ENCODE measurements at regions not wholly inside any gene's neighbourhood (a gene's known extent, or its start where the extent isn't known, plus 50 kb on each side); places are given as distances from the start of the nearest gene placed in this dataset.

GRCh38 chr1:22292011-22292788, 149.3 kb upstream of the WNT4 start:
- no peaks in the 10 kb centered on the region for H3K27me3 ChIP-seq (ENCODE audit: low read length)
- H3K4me1 ChIP-seq (ENCODE audit: low read length), result no peaks in the 10 kb centered on the region
- H3K9me2 ChIP-seq (replicated peaks; ENCODE audit: insufficient read depth, low read length), result no peaks in the 10 kb centered on the region
- DNase-seq, result no peak
- no peak overlapping the region for H3K4me2 ChIP-seq (ENCODE audit: low read depth, low read length, poor library complexity, severe bottlenecking)
- no peaks in the 10 kb centered on the region for H3K9me3 ChIP-seq (ENCODE audit: low read length)
- H3K9ac ChIP-seq (ENCODE audit: low read length), result no peak overlapping the region
- no peak overlapping the region for H3K4me3 ChIP-seq (ENCODE audit: low read length)
- H2AFZ ChIP-seq (ENCODE audit: low read length), result no peak overlapping the region
- H3K27ac ChIP-seq (ENCODE audit: low read length), result no peak overlapping the region
- no peaks in the 10 kb centered on the region for H4K20me1 ChIP-seq (ENCODE audit: insufficient read depth, low read depth, low read length)
- H3K79me2 ChIP-seq (ENCODE audit: low read length), result no peaks in the 10 kb centered on the region
- no peaks in the 10 kb centered on the region for H3K36me3 ChIP-seq (ENCODE audit: insufficient read depth, low read length)

DNA sequence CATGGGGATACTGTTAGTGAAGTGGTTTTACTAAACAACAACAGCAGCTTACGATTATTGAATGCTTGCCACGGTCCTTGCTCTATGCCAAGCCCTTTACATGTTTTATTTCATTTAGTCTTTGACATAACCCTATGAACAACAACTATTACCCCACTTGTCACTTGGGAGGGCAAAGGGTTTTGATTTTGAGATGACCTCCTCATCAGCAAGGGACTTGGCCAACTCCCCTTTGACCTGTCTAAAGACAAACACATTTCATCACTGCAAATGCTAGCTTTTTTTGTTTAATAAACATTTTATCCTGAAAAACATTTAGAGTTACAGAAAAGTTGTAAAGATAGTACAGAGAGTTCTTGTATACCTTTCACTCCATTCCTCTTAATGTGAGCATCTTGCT, 152.5 kb upstream of the WNT4 start:
- no peaks in the 10 kb centered on the region for H3K36me3 ChIP-seq (ENCODE audit: insufficient read depth, low read length)
- H3K79me2 ChIP-seq (ENCODE audit: low read length), result no peaks in the 10 kb centered on the region
- no peak overlapping the region for H3K27ac ChIP-seq (ENCODE audit: low read length)
- no peak overlapping the region for H2AFZ ChIP-seq (ENCODE audit: low read length)
- H3K9me2 ChIP-seq (replicated peaks; ENCODE audit: insufficient read depth, low read length), result no peaks in the 10 kb centered on the region
- H4K20me1 ChIP-seq (ENCODE audit: insufficient read depth, low read depth, low read length), result no peaks in the 10 kb centered on the region
- H3K4me1 ChIP-seq (ENCODE audit: low read length), result no peaks in the 10 kb centered on the region
- H3K4me2 ChIP-seq (ENCODE audit: low read depth, low read length, poor library complexity, severe bottlenecking), result no peak overlapping the region
- H3K27me3 ChIP-seq (ENCODE audit: low read length), result no peaks in the 10 kb centered on the region
- no peak for DNase-seq
- no peak overlapping the region for H3K9ac ChIP-seq (ENCODE audit: low read length)
- H3K4me3 ChIP-seq (ENCODE audit: low read length), result no peak overlapping the region
- H3K9me3 ChIP-seq (ENCODE audit: low read length), result no peaks in the 10 kb centered on the region

- no peaks in the 10 kb centered on the region for H3K79me2 ChIP-seq (ENCODE audit: low read length)
- H2AFZ ChIP-seq (ENCODE audit: low read length), result no peak overlapping the region
- no peaks in the 10 kb centered on the region for H4K20me1 ChIP-seq (ENCODE audit: insufficient read depth, low read depth, low read length)
- H3K36me3 ChIP-seq (ENCODE audit: insufficient read depth, low read length), result no peaks in the 10 kb centered on the region
- H3K4me3 ChIP-seq (ENCODE audit: low read length), result no peak overlapping the region
- H3K27me3 ChIP-seq (ENCODE audit: low read length), result no peaks in the 10 kb centered on the region
- no peak overlapping the region for H3K9ac ChIP-seq (ENCODE audit: low read length)
- no peaks in the 10 kb centered on the region for H3K4me1 ChIP-seq (ENCODE audit: low read length)
- H3K27ac ChIP-seq (ENCODE audit: low read length), result no peak overlapping the region
- no peaks in the 10 kb centered on the region for H3K9me3 ChIP-seq (ENCODE audit: low read length)
- no peaks in the 10 kb centered on the region for H3K9me2 ChIP-seq (replicated peaks; ENCODE audit: insufficient read depth, low read length)
- no peak for DNase-seq
- no peak overlapping the region for H3K4me2 ChIP-seq (ENCODE audit: low read depth, low read length, poor library complexity, severe bottlenecking)
These were observed 153.0 kb upstream of the WNT4 start for GRCh38 chr1:22295856-22296255.

DNA sequence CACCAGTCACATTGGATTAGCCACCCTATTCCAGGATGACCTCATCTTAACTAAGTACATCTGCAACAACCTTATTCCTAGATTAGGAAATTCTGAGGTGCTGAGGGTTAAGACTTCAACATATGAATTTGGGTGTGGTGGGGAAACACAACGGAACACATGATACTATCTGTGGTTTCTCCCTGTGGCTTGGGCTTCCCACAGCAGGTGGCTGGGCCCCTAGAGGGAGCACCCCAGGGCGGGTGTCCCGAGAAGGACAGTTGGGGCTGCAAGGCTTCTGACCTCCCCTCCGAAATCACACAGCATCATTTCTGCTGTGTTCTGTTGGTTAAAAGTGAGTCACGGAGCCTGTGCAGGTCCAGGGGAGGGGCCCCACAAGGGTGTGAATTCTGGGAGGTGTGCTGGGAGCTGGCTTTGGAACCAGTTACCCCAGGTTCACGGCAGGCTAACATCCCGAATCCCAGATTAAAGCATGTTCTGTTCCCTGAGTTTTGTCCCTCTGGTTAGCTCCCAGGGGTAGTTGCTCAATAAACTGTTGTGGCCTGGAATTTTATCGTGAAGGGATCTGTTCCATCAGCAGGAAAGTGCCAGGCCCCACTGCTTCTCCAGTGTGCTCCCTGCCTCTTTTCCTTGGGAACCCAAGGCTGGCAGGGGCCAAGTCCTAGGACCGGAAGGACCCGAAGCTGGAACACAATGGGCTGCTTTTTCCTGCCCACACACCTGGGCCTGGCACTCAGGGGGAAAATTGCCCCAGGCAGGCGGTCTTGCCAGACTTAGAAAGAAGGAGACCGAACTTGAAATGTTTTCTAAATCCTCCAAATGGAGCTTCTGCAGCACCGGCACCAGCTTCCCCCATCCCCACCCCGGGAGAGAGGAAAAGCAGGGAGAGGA, 154.0 kb upstream of the WNT4 start:
- Histone ChIP-seq H3K4me2 (ENCODE audit: low read depth, low read length, poor library complexity, severe bottlenecking) (no peak overlapping the region), H3K27ac (ENCODE audit: low read length) (no peak overlapping the region), H3K4me3 (ENCODE audit: low read length) (no peak overlapping the region), H2AFZ (ENCODE audit: low read length) (no peak overlapping the region), H3K9ac (ENCODE audit: low read length) (no peak overlapping the region), H3K9me3 (ENCODE audit: low read length) (no peaks in the 10 kb centered on the region), H3K36me3 (ENCODE audit: insufficient read depth, low read length) (no peaks in the 10 kb centered on the region), H3K79me2 (ENCODE audit: low read length) (no peaks in the 10 kb centered on the region), H3K27me3 (ENCODE audit: low read length) (no peaks in the 10 kb centered on the region), H3K4me1 (ENCODE audit: low read length) (no peaks in the 10 kb centered on the region), H4K20me1 (ENCODE audit: insufficient read depth, low read depth, low read length) (no peaks in the 10 kb centered on the region), H3K9me2 (replicated peaks; ENCODE audit: insufficient read depth, low read length) (no peaks in the 10 kb centered on the region)
- DNase-seq, result no peak

- H3K27me3 ChIP-seq (ENCODE audit: low read length), result no peaks in the 10 kb centered on the region
- no peaks in the 10 kb centered on the region for H3K36me3 ChIP-seq (ENCODE audit: insufficient read depth, low read length)
- no peak overlapping the region for H3K4me2 ChIP-seq (ENCODE audit: low read depth, low read length, poor library complexity, severe bottlenecking)
- no peak overlapping the region for H3K27ac ChIP-seq (ENCODE audit: low read length)
- H2AFZ ChIP-seq (ENCODE audit: low read length), result no peak overlapping the region
- no peaks in the 10 kb centered on the region for H4K20me1 ChIP-seq (ENCODE audit: insufficient read depth, low read depth, low read length)
- no peaks in the 10 kb centered on the region for H3K9me2 ChIP-seq (replicated peaks; ENCODE audit: insufficient read depth, low read length)
- DNase-seq, result no peak
- no peaks in the 10 kb centered on the region for H3K4me1 ChIP-seq (ENCODE audit: low read length)
- H3K9me3 ChIP-seq (ENCODE audit: low read length), result no peaks in the 10 kb centered on the region
- H3K79me2 ChIP-seq (ENCODE audit: low read length), result no peaks in the 10 kb centered on the region
- H3K4me3 ChIP-seq (ENCODE audit: low read length), result no peak overlapping the region
- H3K9ac ChIP-seq (ENCODE audit: low read length), result no peak overlapping the region
These were observed 153.7 kb upstream of the ZBTB40 start for GRCh38 chr1:22297999-22298398.

DNA sequence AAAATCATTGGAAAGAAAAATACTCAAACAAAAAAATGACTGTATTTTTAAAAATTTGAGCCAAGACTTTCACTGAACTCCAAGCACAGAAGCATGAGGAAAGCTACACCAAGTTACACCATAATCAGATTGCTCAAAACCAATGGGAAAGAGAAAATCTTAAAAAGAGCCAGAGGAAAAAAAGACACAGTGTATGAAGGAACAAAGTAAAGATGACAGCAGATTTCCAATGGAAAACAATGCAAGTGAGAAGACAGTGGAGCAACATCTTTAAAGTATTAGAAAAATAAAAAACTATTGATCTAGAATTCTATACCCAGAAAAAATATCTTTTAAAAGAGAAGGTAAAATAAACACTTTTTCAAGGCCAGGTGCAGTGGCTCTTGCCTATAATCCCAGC, 147.8 kb upstream of the ZBTB40 start:
- no peaks in the 10 kb centered on the region for H3K27me3 ChIP-seq (ENCODE audit: low read length)
- H3K27ac ChIP-seq (ENCODE audit: low read length), result no peak overlapping the region
- H3K9me2 ChIP-seq (replicated peaks; ENCODE audit: insufficient read depth, low read length), result no peaks in the 10 kb centered on the region

GRCh38 chr1:22309572-22309971, 142.1 kb upstream of the ZBTB40 start:
- H3K79me2 ChIP-seq (ENCODE audit: low read length), result no peaks in the 10 kb centered on the region
- H3K36me3 ChIP-seq (ENCODE audit: insufficient read depth, low read length), result no peaks in the 10 kb centered on the region
- no peak overlapping the region for H3K9ac ChIP-seq (ENCODE audit: low read length)
- H3K9me2 ChIP-seq (replicated peaks; ENCODE audit: insufficient read depth, low read length), result no peaks in the 10 kb centered on the region
- no peaks in the 10 kb centered on the region for H3K4me1 ChIP-seq (ENCODE audit: low read length)
- DNase-seq, result no peak
- H4K20me1 ChIP-seq (ENCODE audit: insufficient read depth, low read depth, low read length), result no peaks in the 10 kb centered on the region
- no peaks in the 10 kb centered on the region for H3K27me3 ChIP-seq (ENCODE audit: low read length)
- H2AFZ ChIP-seq (ENCODE audit: low read length), result no peak overlapping the region
- H3K9me3 ChIP-seq (ENCODE audit: low read length), result no peaks in the 10 kb centered on the region
- H3K4me2 ChIP-seq (ENCODE audit: low read depth, low read length, poor library complexity, severe bottlenecking), result no peak overlapping the region
- H3K4me3 ChIP-seq (ENCODE audit: low read length), result no peak overlapping the region
- no peak overlapping the region for H3K27ac ChIP-seq (ENCODE audit: low read length)

More for the DNA sequence above, 147.8 kb upstream of the ZBTB40 start:
- H3K4me3 ChIP-seq (ENCODE audit: low read length), result no peak overlapping the region
- DNase-seq, result no peak
- H3K9me3 ChIP-seq (ENCODE audit: low read length), result no peaks in the 10 kb centered on the region
- no peaks in the 10 kb centered on the region for H4K20me1 ChIP-seq (ENCODE audit: insufficient read depth, low read depth, low read length)
- H3K79me2 ChIP-seq (ENCODE audit: low read length), result no peaks in the 10 kb centered on the region
- H2AFZ ChIP-seq (ENCODE audit: low read length), result no peak overlapping the region
- no peaks in the 10 kb centered on the region for H3K36me3 ChIP-seq (ENCODE audit: insufficient read depth, low read length)
- H3K9ac ChIP-seq (ENCODE audit: low read length), result no peak overlapping the region
- no peak overlapping the region for H3K4me2 ChIP-seq (ENCODE audit: low read depth, low read length, poor library complexity, severe bottlenecking)
- H3K4me1 ChIP-seq (ENCODE audit: low read length), result no peaks in the 10 kb centered on the region

DNA sequence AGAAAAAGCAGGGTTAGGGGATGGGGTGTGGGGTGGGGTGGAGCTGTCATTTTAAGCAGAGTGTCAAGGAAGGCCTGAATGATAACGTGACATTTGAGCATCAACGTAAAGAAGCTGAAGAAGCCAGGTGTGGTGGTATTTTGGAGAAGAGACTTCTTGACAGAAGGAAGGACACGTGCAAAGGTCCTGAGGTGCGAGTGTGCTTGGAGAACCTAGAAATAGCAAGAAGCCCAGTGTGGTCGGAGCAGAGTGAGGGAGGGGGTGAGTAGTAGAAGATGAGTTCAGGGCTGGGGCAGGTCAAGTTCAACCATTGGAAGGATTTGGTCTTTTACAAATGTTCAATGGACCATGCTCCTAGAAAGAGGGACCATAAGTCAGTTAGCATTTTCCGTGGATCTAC, 140.2 kb upstream of the ZBTB40 start:
- no peaks in the 10 kb centered on the region for H3K9me3 ChIP-seq (ENCODE audit: low read length)
- no peaks in the 10 kb centered on the region for H3K9me2 ChIP-seq (replicated peaks; ENCODE audit: insufficient read depth, low read length)
- no peak overlapping the region for H2AFZ ChIP-seq (ENCODE audit: low read length)
- no peaks in the 10 kb centered on the region for H3K4me1 ChIP-seq (ENCODE audit: low read length)
- H3K9ac ChIP-seq (ENCODE audit: low read length), result no peak overlapping the region
- no peak overlapping the region for H3K4me2 ChIP-seq (ENCODE audit: low read depth, low read length, poor library complexity, severe bottlenecking)
- H3K27me3 ChIP-seq (ENCODE audit: low read length), result no peaks in the 10 kb centered on the region
- no peak overlapping the region for H3K27ac ChIP-seq (ENCODE audit: low read length)
- H3K36me3 ChIP-seq (ENCODE audit: insufficient read depth, low read length), result no peaks in the 10 kb centered on the region
- no peaks in the 10 kb centered on the region for H4K20me1 ChIP-seq (ENCODE audit: insufficient read depth, low read depth, low read length)
- H3K4me3 ChIP-seq (ENCODE audit: low read length), result no peak overlapping the region
- H3K79me2 ChIP-seq (ENCODE audit: low read length), result no peaks in the 10 kb centered on the region
- no peak for DNase-seq
